Caco-2 (cell line): ENCODE measurements at regions not wholly inside any gene's neighbourhood (a gene's known extent, or its start where the extent isn't known, plus 50 kb on each side); places are given as distances from the start of the nearest gene placed in this dataset.

Experiments
- BruUV-seq: library from RNA; stranded (reverse); fragments of 400-500 nt; replicated peaks from 2 replicates; lab custom pipeline; 2021; lab: Mats Ljungman, UMichigan
- CTCF ChIA-PET: fragments of 300-600 bp; sonication (Branson Sonifier 250); formaldehyde crosslinking; loops from one replicate; lab custom pipeline; 2022; ENCODE audit warnings: antibody characterized with exemption; lab: Charles Lee
- POLR2A ChIA-PET: fragments of 300-600 bp; sonication (Branson Sonifier 250); formaldehyde crosslinking; loops from one replicate; lab custom pipeline; 2022; ENCODE audit warnings: antibody characterized with exemption; lab: Charles Lee
- DNase-seq, 2 experiments: peaks; one replicate each; pipeline versions ENCODE4 v3.0.0 to v3.0.0-alpha.2; 2020 to 2022
- H3K27me3 ChIP-seq: replicated peaks from 2 replicates; pipeline ENCODE4 v1.6.0; 2011; ENCODE audit warnings: low read length; ENCODE audit not compliant: control insufficient read depth, insufficient read depth
- H3K36me3 ChIP-seq: 2 replicates; pipeline ENCODE4 v1.5.1; 2011; ENCODE audit warnings: low read length; ENCODE audit not compliant: control insufficient read depth, insufficient read depth
- H3K4me1 ChIP-seq: fragments of 250-450 bp; sonication (Bioruptor Pico); 2 replicates; pipeline ENCODE4 v1.5.1; 2020; ENCODE audit warnings: mild to moderate bottlenecking
- H3K4me3 ChIP-seq: 2 replicates; pipeline ENCODE4 v1.5.1; 2011; ENCODE audit warnings: low read depth, mild to moderate bottlenecking, control low read depth, low read length
- H3K9me3 ChIP-seq: fragments of 250-450 bp; sonication (Bioruptor Pico); 2 replicates; pipeline ENCODE4 v1.5.1; 2020; ENCODE audit warnings: mild to moderate bottlenecking, moderate library complexity
- H3K27ac Mint-ChIP-seq: one replicate; pipeline ENCODE4 v1.8.0; 2022; ENCODE audit warnings: mixed read lengths; ENCODE audit not compliant: unreplicated experiment
- H3K27me3 Mint-ChIP-seq: one replicate; pipeline ENCODE4 v1.8.0; 2022; ENCODE audit warnings: mixed read lengths; ENCODE audit not compliant: insufficient read depth, unreplicated experiment
- H3K36me3 Mint-ChIP-seq: one replicate; pipeline ENCODE4 v1.8.0; 2022; ENCODE audit warnings: mild to moderate bottlenecking, mixed read lengths; ENCODE audit not compliant: insufficient read depth, unreplicated experiment
- H3K4me1 Mint-ChIP-seq: one replicate; pipeline ENCODE4 v1.8.0; 2022; ENCODE audit warnings: low read depth, mixed read lengths; ENCODE audit not compliant: unreplicated experiment
- H3K4me3 Mint-ChIP-seq: one replicate; pipeline ENCODE4 v1.8.0; 2022; ENCODE audit warnings: mild to moderate bottlenecking, moderate library complexity, mixed read lengths; ENCODE audit not compliant: unreplicated experiment
- H3K9me3 Mint-ChIP-seq: one replicate; pipeline ENCODE4 v1.8.0; 2022; ENCODE audit warnings: mixed read lengths; ENCODE audit not compliant: unreplicated experiment
- CTCF ChIP-seq, 2 experiments: fragments of 200-600 bp in 1 of 2; IDR thresholded peaks; 1 replicate in 1 of 2; 2 replicates in 1 of 2; pipeline versions ENCODE4 v1.5.1 to v1.8.0; 2011 to 2022; ENCODE audit warnings: antibody characterized with exemption in 1 of 2, control low read depth in 1 of 2, inconsistent platforms in 1 of 2, low read depth in 1 of 2, low read length in 1 of 2, mild to moderate bottlenecking in 1 of 2, moderate library complexity in 1 of 2; ENCODE audit not compliant: insufficient read depth in 1 of 2, severe bottlenecking in 1 of 2, unreplicated experiment in 1 of 2
- intact Hi-C: fragments of 100-400 bp; cut with micrococcal nuclease; formaldehyde crosslinking; loops from one replicate; pipeline ENCODE4 v1.10.0; 2022; ENCODE audit not compliant: unreplicated experiment

DNA sequence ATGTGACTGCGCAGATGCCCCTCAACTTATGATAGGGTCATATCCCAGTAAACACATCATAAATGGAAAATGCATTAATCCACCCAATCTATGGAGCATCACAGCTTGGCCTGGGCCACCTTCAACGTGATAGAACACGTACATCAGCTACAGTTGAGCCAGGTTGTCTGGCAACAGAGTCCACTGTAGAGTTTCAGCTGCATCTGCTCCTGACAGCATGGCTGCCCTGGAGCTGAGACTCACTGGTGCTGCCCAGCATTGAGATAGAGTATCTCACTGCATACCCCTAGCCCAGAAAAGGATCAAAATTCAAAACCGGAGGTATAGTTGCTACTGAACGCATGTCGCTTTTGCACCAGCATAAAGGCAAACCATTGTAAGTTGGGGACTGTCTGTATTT lies 437.7 kb upstream of the MKI67 start:
- Histone ChIP-seq H3K36me3 (no peaks in the 10 kb centered on the region), H3K9me3 (no peaks in the 10 kb centered on the region), H3K4me1 (no peaks in the 10 kb centered on the region), H3K4me3 (no peak overlapping the region), H3K27me3 (no peaks in the 10 kb centered on the region)
- H3K27ac Mint-ChIP-seq = no peak overlapping the region
- intact Hi-C loops = no loop called here
- no peak overlapping the region for H3K4me3 Mint-ChIP-seq
- peaks cover 23% of the 10 kb centered on the region for H3K27me3 Mint-ChIP-seq
- no peak for TF ChIP-seq CTCF (IDR thresholded peaks at IDR 0.05; ENCODE audit: insufficient read depth in 1 of 2, low read depth in 1 of 2, low read length in 1 of 2, severe bottlenecking in 1 of 2, unreplicated experiment in 1 of 2)
- CTCF ChIA-PET = no interaction called here
- POLR2A ChIA-PET = no interaction called here
- H3K4me1 Mint-ChIP-seq = no peaks in the 10 kb centered on the region
- no peak for DNase-seq
- BruUV-seq = no TSS peak
- H3K9me3 Mint-ChIP-seq = peaks cover 12% of the 10 kb centered on the region
- no peaks in the 10 kb centered on the region for H3K36me3 Mint-ChIP-seq

- Histone ChIP-seq H3K9me3 (no peaks in the 10 kb centered on the region), H3K4me3 (no peak overlapping the region), H3K4me1 (no peaks in the 10 kb centered on the region), H3K27me3 (no peaks in the 10 kb centered on the region), H3K36me3 (no peaks in the 10 kb centered on the region)
- Mint-ChIP-seq H3K4me3 (no peak overlapping the region), H3K9me3 (peaks cover 12% of the 10 kb centered on the region), H3K27me3 (peaks cover 20% of the 10 kb centered on the region), H3K27ac (no peak overlapping the region), H3K4me1 (no peaks in the 10 kb centered on the region), H3K36me3 (no peaks in the 10 kb centered on the region)
- TF ChIP-seq CTCF (IDR thresholded peaks at IDR 0.05; ENCODE audit: insufficient read depth in 1 of 2, low read depth in 1 of 2, low read length in 1 of 2, severe bottlenecking in 1 of 2, unreplicated experiment in 1 of 2) = no peak
- no TSS peak for BruUV-seq
- no peak for DNase-seq
- intact Hi-C loops = no loop called here
- ChIA-PET CTCF (no interaction called here), POLR2A (no interaction called here)
Measured at GRCh38 chr10:128566361-128566968, 440.2 kb upstream of the MKI67 start.

GRCh38 chr10:128567551-128567950 lies 441.3 kb upstream of the MKI67 start:
- ChIA-PET CTCF (no interaction called here), POLR2A (no interaction called here)
- Histone ChIP-seq H3K4me1 (no peaks in the 10 kb centered on the region), H3K4me3 (no peak overlapping the region), H3K36me3 (no peaks in the 10 kb centered on the region), H3K27me3 (no peaks in the 10 kb centered on the region; the same call in 1 of the 2 replicates), H3K9me3 (no peaks in the 10 kb centered on the region)
- Mint-ChIP-seq H3K4me1 (no peaks in the 10 kb centered on the region), H3K27ac (no peak overlapping the region), H3K36me3 (no peaks in the 10 kb centered on the region), H3K9me3 (peaks cover 4% of the 10 kb centered on the region), H3K27me3 (peaks cover 18% of the 10 kb centered on the region), H3K4me3 (no peak overlapping the region)
- peak in 1 of 2 experiments; percentile 13 for TF ChIP-seq CTCF (IDR thresholded peaks at IDR 0.05; ENCODE audit: insufficient read depth in 1 of 2, low read depth in 1 of 2, low read length in 1 of 2, severe bottlenecking in 1 of 2, unreplicated experiment in 1 of 2)
- BruUV-seq = no TSS peak
- no peak for DNase-seq
- intact Hi-C loops = no loop called here
